GM10266 (cell line): ENCODE measurements at regions not wholly inside any gene's neighbourhood (a gene's known extent, or its start where the extent isn't known, plus 50 kb on each side); places are given as distances from the start of the nearest gene placed in this dataset.

Source experiments
- DNase-seq: peaks from one replicate; pipeline ENCODE4 v3.0.0; 2012; ENCODE audit errors: extremely low spot score
- CTCF ChIP-seq: IDR thresholded peaks from 2 replicates; pipeline ENCODE4 v1.5.1; 2012; ENCODE audit warnings: mild to moderate bottlenecking, low read depth; ENCODE audit not compliant: control insufficient read depth, insufficient read depth; ENCODE audit errors: missing control alignments

DNA sequence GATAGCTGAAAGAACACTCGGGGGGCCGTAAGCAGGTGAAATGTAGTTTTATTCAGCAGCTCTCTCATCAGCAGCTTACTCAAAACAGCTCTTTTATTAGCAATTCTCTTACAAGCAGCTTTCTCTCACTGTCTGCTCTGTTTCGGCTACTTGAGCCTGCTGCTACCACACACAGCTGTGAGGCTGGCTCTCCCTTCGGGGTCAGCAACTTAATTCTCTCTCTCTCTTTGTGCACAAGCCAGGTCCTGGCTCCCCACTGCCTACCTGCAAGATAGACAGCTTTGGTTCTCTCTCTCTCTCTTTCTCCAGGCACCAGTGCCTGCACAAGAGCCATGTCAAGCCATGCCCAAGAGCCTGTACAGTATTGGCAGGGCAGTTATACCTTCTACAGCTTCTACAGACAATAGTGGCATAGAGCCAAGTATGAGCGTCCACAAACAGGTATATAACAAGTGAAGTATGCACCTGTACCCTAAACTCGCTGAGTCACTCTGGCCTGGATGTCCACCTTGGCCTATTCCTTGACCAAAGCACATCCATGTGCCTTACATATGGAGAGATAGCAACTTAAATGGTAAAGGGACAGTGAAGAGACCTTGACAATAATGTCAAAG, 110.8 kb downstream of the MTNR1B start:
- no peak for TF ChIP-seq CTCF
- no peak for DNase-seq

DNA sequence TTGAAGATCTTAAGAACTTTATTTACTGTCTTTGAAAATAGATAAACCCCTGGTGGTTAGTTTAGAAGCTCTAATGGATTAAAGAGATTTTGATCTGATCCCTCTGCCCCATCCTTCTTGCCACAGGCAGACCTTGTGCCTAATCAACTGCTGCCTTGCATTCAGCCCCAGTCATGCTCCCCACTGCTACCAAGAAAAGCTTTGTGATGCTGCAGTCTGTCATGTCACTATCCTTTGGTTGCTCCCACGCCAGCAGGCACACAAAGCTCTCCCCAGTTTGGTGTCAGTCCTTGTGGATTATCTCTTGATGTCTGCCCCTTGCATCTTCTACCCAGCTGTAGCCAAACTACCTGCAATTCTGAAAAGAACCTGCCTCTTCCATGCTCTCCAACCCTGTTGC, 112.2 kb downstream of the MTNR1B start:
- DNase-seq, result no peak
- no peak for TF ChIP-seq CTCF

DNA sequence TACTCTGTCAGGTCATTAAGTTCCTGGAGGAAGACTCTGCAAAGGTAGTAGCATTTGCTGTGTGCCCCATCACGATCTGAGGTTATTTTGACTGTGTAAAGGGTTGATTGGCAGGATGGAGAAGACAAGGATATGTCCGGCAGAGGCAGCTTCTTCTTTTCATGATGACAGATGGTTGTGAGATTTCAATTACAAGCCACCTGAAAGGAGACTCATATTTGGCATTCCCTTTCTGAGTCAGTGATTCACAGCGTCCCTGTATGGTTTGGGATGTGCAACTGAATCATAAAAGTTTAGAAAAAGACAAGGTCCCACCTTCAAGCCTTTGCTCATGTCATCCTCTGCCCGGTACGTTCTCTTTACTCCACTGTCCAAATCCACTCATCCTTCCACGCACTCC, 113.4 kb downstream of the MTNR1B start:
- TF ChIP-seq CTCF, result no peak
- DNase-seq, result no peak

GRCh38 chr11:93084727-93085505, 112.9 kb downstream of the SLC36A4 start:
- TF ChIP-seq CTCF, result no peak
- DNase-seq, result no peak

DNA sequence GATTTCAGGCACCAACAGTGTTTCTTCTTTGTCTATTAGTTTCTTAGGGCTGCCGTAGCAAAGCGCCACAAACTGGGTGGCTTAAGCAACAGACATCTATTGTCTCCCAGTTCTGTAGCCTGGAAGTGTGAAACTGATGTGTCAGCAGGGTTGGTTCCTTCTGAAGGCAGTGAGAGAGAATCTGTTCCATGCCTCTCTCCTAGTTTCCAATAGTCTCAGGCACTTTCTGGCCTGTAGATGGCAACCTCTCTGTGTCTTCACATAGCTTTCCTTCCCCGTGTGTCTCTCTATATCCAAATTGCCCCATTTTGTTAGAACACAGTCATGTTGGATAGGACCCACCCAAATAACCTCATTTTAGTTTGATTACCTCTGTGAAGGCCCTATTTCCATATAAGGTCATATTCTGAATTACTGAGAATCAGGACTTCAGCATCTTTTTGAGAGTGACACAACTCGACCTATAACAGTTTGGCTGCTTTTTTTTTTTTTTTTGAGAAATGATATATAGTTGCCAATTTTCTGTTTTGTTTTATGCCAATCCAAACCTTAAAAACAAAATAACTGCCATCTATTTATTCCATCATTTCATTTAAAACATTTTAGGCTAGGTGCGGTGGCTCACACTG, 108.2 kb downstream of the SLC36A4 start:
- no peak for DNase-seq
- peak; percentile 53 for TF ChIP-seq CTCF
